ENCODE measurements at regions not wholly inside any gene's neighbourhood (a gene's known extent, or its start where the extent isn't known, plus 50 kb on each side); places are given as distances from the start of the nearest gene placed in this dataset.

DNA sequence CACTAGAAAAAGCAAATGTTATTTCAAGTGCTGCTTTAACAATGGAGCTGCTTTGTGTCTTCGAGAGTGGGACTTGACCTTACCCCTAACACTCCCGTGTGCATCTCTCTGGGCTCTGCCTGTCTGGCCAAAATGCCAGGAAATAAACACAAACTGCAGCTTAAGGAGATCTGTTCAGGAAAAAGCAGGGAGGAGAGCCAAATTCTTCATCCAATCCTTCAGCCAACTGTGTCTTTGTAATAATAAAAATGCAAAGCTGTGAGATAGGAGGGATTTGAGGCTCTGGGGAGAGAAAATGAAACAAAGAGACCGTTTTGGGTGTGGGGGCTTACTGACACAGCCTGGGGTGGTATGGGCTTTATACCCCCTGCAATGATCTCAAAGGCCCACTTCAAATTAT lies 85.8 kb upstream of the WSCD2 start:
- TF ChIP-seq, protein P1, sequence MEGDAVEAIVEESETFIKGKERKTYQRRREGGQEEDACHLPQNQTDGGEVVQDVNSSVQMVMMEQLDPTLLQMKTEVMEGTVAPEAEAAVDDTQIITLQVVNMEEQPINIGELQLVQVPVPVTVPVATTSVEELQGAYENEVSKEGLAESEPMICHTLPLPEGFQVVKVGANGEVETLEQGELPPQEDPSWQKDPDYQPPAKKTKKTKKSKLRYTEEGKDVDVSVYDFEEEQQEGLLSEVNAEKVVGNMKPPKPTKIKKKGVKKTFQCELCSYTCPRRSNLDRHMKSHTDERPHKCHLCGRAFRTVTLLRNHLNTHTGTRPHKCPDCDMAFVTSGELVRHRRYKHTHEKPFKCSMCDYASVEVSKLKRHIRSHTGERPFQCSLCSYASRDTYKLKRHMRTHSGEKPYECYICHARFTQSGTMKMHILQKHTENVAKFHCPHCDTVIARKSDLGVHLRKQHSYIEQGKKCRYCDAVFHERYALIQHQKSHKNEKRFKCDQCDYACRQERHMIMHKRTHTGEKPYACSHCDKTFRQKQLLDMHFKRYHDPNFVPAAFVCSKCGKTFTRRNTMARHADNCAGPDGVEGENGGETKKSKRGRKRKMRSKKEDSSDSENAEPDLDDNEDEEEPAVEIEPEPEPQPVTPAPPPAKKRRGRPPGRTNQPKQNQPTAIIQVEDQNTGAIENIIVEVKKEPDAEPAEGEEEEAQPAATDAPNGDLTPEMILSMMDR (IDR thresholded peaks at IDR 0.05; ENCODE audit: control insufficient read depth, insufficient read depth, low read depth, low read length, missing control alignments): no peak
- DNase-seq (ENCODE audit: low read depth): no peak
- H3K4me3 ChIP-seq (ENCODE audit: control insufficient read depth, low read depth, low read length): no peak overlapping the region

DNA sequence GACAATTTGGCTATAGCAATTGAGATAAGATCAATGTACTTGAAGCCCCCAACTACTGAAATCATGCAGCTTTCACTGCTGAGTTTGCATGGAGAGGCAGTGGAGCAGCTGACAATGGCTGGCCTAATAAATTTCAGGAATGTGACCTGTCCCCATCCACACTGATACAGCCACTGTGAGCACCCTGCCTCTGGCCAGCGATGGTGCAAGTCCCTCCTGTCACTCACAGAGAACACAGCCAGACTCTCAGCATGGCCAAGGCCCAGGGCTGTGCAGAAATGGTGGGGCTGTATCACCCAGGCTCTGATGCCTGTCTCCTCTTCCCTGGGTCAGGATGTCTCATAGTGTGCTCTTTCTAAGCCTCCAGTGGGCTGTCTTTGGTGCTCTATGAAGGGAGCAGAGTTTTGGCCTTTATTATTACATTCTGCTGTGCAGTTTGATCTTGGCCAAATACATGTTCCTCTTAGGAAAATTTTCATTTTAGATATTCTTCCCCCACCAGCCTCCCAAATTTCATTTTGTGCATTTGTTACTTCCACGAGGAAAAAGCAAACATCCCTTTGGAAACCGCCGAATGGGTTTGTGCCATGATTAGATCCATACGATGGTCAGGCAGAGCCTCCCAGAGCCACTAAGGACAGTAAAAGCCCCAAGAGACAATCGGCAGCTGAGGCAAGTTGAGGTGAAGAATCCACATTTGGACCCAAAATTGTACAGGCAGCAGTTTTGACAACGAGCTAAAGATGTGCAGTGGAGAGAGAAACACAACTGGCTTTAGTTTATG lies 85.1 kb upstream of the WSCD2 start:
- no peak overlapping the region for H3K4me3 ChIP-seq (ENCODE audit: control insufficient read depth, low read depth, low read length)
- TF ChIP-seq, protein P1 (IDR thresholded peaks at IDR 0.05; ENCODE audit: control insufficient read depth, insufficient read depth, low read depth, low read length, missing control alignments): no peak
- DNase-seq (ENCODE audit: low read depth): no peak

DNA sequence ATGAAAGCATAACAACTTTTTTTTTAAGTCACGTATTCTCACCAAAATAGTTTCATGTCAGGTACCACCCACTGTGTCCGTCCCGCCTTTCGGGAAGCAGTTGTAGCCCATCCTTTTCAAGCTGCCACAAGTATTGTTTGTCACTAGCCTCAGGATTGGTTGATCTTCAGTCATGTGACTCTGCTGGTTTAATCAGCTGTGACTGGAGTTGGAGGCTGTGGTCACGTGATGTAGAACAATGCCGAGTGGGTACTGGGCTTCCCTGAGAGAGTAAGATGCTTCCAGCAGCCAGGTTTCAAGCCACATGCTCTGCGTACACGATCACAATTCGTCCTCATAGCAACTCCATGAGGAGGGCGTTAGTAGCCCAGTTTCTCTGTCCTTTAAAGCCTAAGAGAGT lies 83.0 kb upstream of the WSCD2 start:
- TF ChIP-seq, protein P1 (IDR thresholded peaks at IDR 0.05; ENCODE audit: control insufficient read depth, insufficient read depth, low read depth, low read length, missing control alignments): no peak
- DNase-seq (ENCODE audit: low read depth): no peak
- H3K4me3 ChIP-seq (ENCODE audit: control insufficient read depth, low read depth, low read length): no peak overlapping the region

DNA sequence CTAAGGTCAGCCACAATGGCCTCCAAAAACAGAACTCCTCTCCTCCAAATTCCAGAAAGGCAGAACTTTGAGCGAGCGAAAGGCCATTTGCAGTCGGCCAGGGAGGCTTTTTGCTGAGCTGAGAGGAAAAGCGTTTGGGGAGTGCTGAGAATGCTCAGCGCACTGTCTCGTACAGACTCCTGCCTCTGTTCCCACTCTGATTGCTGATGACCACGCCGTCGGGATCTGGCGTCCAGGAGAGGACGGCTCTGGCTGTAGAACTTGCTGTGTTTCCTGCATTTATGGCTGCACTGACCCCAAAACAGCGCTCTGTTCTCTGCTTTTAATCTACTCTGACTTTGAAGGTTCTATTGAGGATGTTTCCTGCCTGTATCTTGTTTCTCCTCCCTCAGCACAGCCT lies 82.4 kb upstream of the WSCD2 start:
- TF ChIP-seq, protein P1 (IDR thresholded peaks at IDR 0.05; ENCODE audit: control insufficient read depth, insufficient read depth, low read depth, low read length, missing control alignments): no peak
- no peak overlapping the region for H3K4me3 ChIP-seq (ENCODE audit: control insufficient read depth, low read depth, low read length)
- DNase-seq (ENCODE audit: low read depth): no peak

DNA sequence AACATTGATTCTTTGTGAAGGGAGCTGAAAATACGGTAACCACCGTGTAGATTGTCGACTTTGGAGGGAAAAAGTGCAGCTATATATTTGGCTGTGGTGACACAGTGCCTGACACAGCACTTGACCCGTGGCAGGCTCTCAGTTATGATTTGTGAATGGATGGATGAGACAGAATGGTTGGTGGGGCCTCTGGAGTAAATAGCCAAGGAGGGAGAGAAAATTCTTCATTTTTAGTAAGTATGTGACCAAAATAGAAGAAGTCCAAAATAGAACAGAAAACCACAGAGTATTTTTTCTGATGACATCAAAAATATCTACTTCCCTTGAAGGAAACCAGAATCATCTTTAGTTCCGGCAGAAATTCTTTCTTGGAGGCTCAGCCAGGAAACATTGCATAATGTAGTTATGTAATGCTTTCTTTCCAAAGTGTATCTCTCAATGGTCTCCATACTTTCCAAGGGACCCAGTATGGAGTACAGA lies 82.0 kb upstream of the WSCD2 start:
- TF ChIP-seq, protein P1 (IDR thresholded peaks at IDR 0.05; ENCODE audit: control insufficient read depth, insufficient read depth, low read depth, low read length, missing control alignments): no peak
- H3K4me3 ChIP-seq (ENCODE audit: control insufficient read depth, low read depth, low read length): no peak overlapping the region
- no peak for DNase-seq (ENCODE audit: low read depth)

DNA sequence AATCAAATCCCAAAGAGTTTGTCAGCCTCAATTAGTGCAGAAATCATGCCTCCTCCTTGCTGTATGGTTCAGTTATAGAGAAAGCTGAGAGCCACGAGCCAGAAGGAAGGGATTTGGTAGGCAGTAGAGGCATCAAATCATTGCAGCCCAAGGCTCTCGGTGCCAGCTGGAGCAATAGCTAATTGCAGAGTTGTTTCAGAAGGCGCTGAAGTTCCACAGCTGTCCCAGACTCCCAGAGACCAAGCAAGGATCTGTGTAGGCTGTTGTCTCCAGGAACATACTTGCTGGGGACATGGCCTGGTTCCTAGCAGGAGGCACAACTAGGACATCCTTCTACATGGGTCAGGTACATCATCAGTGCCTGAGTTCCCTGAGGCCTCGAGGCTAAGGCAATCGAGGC lies 80.4 kb upstream of the WSCD2 start:
- TF ChIP-seq, protein P1 (IDR thresholded peaks at IDR 0.05; ENCODE audit: control insufficient read depth, insufficient read depth, low read depth, low read length, missing control alignments): no peak
- H3K4me3 ChIP-seq (ENCODE audit: control insufficient read depth, low read depth, low read length): no peak overlapping the region
- no peak for DNase-seq (ENCODE audit: low read depth)
